Renal pelvis (tissue), 1 donor: ENCODE measurements at regions not wholly inside any gene's neighbourhood (a gene's known extent, or its start where the extent isn't known, plus 50 kb on each side); places are given as distances from the start of the nearest gene placed in this dataset.
A peak's percentile ranks its signal among the peaks of the same experiment; 100 is the strongest.
"Not testable (repeated sequence)": the region's sequence is repeated elsewhere in the genome, so short reads cannot be mapped to it uniquely, and the experiment has no call there.

Experiments
- DNase-seq: peaks from one replicate; pipeline ENCODE4 v3.0.0-alpha.2; 2013

GRCh38 chr7:36065563-36066342, 87.3 kb upstream of the EEPD1 start:
- not testable (repeated sequence) for DNase-seq

- no peak for DNase-seq
Measured at GRCh38 chr7:36066343-36066664, 86.8 kb upstream of the EEPD1 start.

- no peak for DNase-seq
Measured at GRCh38 chr7:36070230-36070629, 82.8 kb upstream of the EEPD1 start.

- no peak for DNase-seq
Measured at GRCh38 chr7:36071605-36072004, 81.4 kb upstream of the EEPD1 start.

- DNase-seq, result no peak
Measured at GRCh38 chr7:36072620-36073019, 80.4 kb upstream of the EEPD1 start.

GRCh38 chr7:36075561-36075960, 77.5 kb upstream of the EEPD1 start:
- no peak for DNase-seq

GRCh38 chr7:36076074-36076473, 77.0 kb upstream of the EEPD1 start:
- DNase-seq, result no peak

- DNase-seq, result no peak
Measured at GRCh38 chr7:36078816-36079360, 74.2 kb upstream of the EEPD1 start.

GRCh38 chr7:36079446-36080025, 73.5 kb upstream of the EEPD1 start:
- DNase-seq, result no peak

GRCh38 chr7:36080843-36081242, 72.2 kb upstream of the EEPD1 start:
- DNase-seq, result no peak

GRCh38 chr7:36082216-36082615, 70.8 kb upstream of the EEPD1 start:
- DNase-seq, result no peak

GRCh38 chr7:36082910-36083309, 70.1 kb upstream of the EEPD1 start:
- no peak for DNase-seq

GRCh38 chr7:36083626-36084380, 69.3 kb upstream of the EEPD1 start:
- no peak for DNase-seq

GRCh38 chr7:36084485-36085091, 68.5 kb upstream of the EEPD1 start:
- peak; percentile 87 for DNase-seq

- DNase-seq, result no peak
Measured at GRCh38 chr7:36085096-36085495, 68.0 kb upstream of the EEPD1 start.

- DNase-seq, result no peak
Measured at GRCh38 chr7:36086571-36086970, 66.5 kb upstream of the EEPD1 start.

- DNase-seq, result no peak
Measured at GRCh38 chr7:36088553-36088952, 64.5 kb upstream of the EEPD1 start.

GRCh38 chr7:36088966-36089365, 64.1 kb upstream of the EEPD1 start:
- DNase-seq, result no peak

GRCh38 chr7:36090976-36091873, 61.8 kb upstream of the EEPD1 start:
- peak; percentile 39 for DNase-seq

GRCh38 chr7:36091874-36092176, 61.2 kb upstream of the EEPD1 start:
- no peak for DNase-seq

- no peak for DNase-seq
Measured at GRCh38 chr7:36092221-36092771, 60.8 kb upstream of the EEPD1 start.
